NCI-H1694 (cell line): ENCODE measurements at regions not wholly inside any gene's neighbourhood (a gene's known extent, or its start where the extent isn't known, plus 50 kb on each side); places are given as distances from the start of the nearest gene placed in this dataset.
A peak's percentile ranks its signal among the peaks of the same experiment; 100 is the strongest.

Experiments used
- DNase-seq: peaks from one replicate; lab custom pipeline; 2025; lab: John Stamatoyannopoulos, UW

DNA sequence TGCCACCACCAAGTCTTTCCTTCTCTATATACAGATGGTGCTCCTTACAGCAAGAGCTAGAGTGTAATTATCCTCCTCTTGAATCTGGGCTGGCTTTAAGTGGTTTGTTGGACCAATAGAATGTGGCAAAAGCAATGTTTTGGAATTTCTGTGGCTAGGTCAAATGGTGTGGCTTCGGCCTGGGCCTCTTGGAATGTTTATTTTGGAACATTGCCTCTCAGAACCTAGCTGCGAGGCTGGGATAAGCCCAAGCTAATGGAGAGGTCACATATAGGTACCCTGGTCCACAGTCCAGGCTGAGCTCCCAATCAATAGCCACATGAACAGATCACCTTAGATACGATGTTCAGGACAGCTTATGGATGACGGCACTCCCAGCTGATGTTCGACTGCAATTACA, 556.7 kb downstream of the TYW1 start:
- no peak for DNase-seq

- no peak for DNase-seq
Observed at GRCh38 chr7:67554986-67555385, 558.4 kb downstream of the TYW1 start.

DNA sequence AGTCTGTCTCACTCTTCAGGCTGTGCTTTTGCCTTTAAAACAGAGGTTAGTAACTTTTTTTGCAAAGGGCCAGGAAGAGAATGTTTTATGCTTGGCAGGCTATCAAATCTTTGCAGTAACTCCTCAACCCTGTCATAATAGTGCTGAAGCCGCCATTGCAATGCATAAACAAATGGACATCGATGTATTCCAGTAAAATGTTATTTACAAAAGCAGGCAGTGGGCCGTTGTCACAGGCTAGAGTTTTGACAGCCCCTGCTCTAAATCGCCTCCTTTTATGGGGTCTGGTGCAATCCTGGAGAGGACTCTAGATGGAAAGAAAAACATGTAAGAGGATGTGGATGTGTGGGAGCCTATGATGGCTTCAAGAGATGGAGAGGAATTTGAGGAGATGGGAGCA, 568.3 kb downstream of the TYW1 start:
- no peak for DNase-seq

DNA sequence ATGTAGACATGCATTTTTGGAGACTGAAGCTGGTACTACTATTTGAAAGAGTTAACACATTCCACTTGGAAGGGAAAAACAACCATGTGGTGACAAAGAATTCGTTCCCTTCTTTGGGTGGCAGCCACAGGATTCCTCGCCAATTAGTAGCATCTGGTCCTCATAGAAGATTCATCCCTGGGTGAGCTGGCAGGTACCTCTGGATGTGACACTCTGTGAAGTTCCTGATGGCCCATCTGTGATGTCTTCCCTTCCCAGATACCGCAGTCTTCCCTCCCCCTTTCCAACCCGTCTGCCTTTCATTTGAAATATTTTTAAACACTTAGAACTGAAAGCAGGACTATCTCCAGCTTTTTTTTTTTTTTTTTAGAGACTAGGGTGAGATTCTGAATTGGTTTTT, 569.5 kb downstream of the TYW1 start:
- DNase-seq, result peak; percentile 99

DNA sequence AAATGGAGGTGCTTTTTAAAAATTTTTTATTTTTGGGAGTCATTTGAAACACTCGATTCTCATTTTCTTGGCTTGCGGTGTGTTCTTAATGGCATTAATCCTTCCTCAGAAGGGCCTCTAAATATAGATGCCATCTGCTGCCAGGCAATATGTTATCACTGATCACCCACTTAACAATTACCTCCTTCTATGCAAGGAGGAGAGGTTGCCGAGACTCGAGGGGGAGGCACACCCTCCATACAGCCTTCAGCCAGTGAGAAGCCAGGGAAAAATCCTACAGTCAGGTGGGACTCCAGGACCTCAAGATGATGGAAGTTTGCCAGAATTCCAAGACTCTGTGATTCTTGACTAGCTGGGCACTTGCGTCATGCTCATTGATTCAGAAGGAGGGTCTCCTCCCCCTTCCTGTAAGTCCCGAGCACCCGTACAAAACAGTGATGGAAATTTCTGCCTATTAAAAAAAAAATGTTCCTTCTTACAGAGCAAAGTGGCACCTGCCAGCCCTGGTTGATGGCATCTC, 574.5 kb downstream of the TYW1 start:
- DNase-seq, result no peak

DNA sequence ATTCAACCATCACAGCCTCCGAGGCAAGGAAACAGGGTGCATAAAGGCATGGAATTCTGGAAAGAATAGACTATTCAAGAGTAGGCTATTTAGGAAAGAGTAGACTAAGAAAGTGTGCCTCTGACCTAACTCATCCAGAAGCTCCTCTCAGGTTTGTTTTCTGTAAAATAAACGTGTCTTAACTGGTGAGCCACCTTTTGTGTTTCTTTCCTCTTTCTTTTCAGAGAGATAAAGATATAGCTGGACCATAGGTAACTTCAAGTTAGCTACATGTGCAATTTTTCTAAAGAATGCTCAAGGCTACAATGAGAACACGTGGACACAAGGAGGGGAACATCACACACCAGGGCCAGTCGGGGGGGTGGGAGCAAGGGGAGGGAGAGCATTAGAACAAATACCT, 577.0 kb downstream of the TYW1 start:
- no peak for DNase-seq

DNA sequence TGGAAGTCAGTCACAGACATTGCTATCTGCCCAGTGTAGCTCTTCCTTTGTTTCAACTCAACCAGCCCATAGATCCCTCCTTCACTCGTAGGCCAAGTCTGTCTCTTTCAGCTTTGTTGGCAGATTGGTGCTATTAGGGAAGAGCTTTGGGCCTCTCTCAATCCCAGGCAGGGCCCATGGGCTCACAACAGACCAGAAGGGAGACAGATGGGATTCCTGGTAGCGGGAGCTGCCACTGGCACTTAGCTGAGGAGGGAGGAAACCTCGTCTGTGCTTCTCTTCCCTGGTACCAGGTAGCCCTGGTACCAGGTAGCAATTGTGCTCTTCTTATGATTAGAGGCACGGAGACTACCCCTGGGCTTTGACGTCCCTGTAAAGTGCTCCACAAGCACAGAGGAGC, 592.0 kb downstream of the TYW1 start:
- DNase-seq, result peak; percentile 99

DNA sequence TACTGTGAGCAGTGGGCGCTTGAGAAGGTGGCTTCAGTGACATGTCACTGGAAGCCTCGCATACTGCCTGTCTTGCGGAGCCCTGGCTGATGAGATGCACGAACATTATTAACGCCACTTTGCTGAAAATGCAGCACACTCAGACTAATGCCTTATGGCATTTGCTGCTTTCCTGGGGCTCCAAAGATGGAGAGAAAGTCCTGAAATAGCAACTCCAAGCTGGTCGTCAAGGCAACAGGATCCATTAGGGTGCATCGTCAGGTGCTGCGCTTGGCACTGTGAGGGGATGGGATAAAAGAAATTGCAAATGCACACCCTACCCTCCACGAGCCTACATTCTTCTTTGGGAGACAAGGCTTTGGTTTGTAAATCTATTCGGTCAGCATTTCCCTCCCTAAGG, 592.5 kb downstream of the TYW1 start:
- DNase-seq, result peak; percentile 97

GRCh38 chr7:67590649-67591048, 594.0 kb downstream of the TYW1 start:
- no peak for DNase-seq

- no peak for DNase-seq
Observed at GRCh38 chr7:67593794-67594193, 597.2 kb downstream of the TYW1 start.

DNA sequence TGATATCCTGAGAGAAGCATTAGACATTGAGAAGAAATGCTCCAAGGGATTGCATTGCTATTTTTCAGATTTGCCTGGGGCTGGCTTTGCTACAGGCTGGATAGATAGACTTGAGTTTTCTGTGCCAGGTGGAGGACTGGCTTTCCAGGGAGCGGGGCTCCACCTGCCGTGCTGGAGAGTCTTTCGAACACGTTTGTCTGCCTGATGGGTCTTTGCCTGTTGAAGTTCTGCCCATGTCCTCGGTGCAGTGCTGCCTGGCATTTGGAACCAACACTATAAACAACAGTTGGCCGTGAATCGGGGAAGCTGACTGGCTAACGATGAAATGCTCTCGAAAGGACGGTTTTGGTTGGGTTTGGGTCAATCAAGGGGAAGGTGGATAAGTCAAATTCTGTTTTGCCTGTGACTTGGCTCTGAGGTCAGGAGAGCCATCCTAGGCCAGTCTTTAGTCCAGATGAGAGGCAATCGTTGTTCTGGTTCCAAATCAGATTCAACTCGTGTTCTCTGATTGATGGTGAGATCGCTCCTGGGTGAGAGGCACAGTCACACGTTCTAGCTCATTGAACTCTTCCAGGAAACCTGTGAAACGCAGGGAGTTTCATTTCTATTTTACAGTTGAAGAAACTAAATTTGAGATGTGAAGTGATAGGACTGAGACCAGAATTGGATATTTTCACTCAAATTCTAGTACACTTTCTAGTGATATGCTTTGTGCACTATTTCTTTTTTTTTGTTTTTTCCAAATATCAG, 599.0 kb downstream of the TYW1 start:
- peak; percentile 69 for DNase-seq

- no peak for DNase-seq
Observed at GRCh38 chr7:67597161-67597560, 600.5 kb downstream of the TYW1 start.

- DNase-seq, result no peak
Observed at GRCh38 chr7:67598469-67598868, 601.8 kb downstream of the TYW1 start.

GRCh38 chr7:67599331-67600062, 602.9 kb downstream of the TYW1 start:
- no peak for DNase-seq

DNA sequence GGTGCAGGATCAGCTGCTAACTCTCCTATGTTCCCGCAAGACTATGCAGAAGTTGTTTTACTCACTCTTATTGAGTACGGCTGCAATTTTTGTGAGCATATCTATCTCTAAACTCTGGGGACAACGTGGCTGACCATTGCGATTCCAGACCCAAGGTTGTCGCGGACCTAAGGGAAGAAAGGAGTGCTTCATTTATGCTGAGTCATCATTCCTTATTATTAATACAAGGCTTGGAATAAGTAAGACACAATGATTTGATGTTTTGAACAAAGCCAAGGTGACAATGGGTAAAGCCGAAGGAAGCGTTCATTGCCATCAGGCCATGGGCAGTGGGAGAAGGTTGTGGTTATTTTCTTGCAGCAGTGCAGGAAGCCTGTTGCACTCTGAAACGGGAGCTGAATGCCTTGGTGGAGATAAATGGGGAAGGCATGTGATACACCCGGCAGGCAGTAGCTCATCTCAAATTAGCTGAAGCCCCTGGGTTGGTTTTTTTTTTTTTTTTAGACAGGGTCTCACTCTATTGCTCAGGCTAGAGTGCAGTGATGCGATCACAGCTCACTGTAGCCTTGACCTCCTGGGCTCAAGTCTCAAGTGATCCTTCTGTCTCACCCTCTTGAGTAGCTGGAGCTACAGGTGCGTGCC, 605.7 kb downstream of the TYW1 start:
- DNase-seq, result no peak

GRCh38 chr7:67604461-67605386, 608.1 kb downstream of the TYW1 start:
- DNase-seq, result no peak

GRCh38 chr7:67608806-67609205, 612.2 kb downstream of the TYW1 start:
- no peak for DNase-seq

DNA sequence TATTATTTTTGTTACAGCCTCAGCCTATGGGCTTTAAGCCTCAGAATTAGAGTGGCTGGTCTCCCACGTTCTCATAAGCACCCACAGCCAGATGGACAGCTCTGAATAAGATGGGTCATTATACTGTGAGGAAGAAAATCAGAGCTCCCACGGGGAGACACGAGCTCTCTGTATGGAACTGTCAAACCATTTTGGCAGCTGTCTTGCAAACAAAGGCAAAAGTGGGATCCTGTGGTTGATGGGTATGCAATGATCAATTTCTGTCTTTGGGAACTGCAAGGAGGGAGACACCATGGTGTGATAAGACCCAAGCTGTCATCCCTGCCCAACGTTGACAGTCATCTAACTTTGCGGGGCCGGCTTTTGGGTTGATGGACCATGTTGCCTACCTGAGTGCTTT, 614.3 kb downstream of the TYW1 start:
- no peak for DNase-seq

DNA sequence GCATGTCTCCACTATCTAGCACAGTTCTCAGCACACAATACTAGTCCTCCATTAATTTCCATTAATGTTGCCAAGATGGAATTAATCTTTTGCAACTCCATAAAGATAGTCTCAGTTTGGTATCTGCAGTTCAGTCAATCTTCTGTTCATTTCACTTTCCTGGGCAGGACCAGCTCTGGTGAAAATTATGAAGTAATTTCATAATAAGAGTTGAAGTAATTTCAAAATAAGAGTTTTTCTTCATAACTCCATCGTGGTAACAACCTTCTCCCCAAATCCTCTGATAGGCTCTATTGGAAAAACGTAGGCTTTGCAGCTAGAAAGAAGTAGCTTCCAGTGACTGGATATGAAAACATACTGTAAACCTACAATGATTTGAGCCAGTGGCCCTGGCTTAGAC, 618.2 kb downstream of the TYW1 start:
- no peak for DNase-seq

GRCh38 chr7:67616517-67616916, 619.9 kb downstream of the TYW1 start:
- no peak for DNase-seq

DNA sequence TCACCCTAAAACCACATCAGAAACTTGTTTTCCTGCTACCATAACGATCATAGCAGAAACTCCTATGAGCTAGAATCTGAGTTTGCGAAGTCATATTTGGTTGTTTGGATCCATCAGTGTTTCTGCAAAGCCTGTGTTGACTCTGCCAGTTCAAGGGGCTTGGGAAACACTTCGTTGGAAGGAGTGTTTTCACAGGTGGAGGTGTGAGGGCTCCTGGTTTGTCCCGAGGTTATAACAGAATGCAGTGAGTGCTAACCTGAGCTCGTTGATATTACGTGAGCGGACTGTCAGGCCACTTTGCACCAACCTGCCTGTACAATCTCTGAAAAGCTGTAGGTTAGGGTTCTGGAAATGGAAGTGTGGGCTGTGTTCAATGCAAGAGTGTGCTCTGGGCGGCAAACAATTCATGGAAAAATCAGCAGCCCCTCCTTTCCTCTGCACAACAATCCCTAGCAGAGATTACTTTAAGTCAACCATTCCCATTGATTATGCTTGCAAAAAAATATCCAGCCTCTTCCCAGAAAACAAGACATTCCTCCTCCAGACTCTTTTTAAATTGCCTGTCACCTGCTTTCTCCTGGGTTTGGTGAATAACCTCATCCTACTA, 622.0 kb downstream of the TYW1 start:
- no peak for DNase-seq
